Right renal cortex interstitium (tissue), 3 donors: ENCODE measurements at regions not wholly inside any gene's neighbourhood (a gene's known extent, or its start where the extent isn't known, plus 50 kb on each side); places are given as distances from the start of the nearest gene placed in this dataset.
"Not testable (repeated sequence)": the region's sequence is repeated elsewhere in the genome, so short reads cannot be mapped to it uniquely, and the experiment has no call there.

Experiments
- DNase-seq, 3 donors: peaks; one replicate each; pipeline ENCODE4 v3.0.0-alpha.2; 2013; ENCODE audit warnings: low read depth in 3 of 3, low spot score in 2 of 3

DNA sequence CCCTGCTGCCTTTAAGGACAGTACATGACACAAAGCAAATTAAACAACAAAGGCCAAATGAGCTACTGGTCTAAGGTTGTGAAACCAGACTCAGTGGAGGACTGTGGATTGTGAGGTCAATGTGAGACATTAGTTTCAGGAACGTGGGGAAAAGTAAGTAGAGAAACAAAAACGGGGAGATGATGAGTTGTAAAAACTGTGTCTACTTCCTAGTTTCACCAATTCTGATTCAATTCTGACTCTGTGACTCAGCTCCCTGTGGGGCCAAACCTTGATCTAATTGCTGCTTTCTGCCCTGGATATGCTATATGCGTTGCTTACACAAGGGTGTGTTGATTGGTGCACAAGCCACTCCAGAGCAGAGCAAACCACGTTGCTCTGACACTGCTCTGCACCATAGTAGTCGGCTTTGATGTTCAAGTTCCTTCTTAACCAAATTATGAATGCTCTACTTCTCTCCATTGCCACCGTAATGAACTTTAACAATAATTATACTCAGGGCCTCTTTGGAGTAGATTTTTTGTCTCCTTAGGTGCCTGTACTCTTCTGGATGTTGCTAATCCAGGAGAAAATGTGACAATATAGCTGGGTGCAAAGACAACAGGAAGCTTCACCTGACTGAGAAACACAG lies 1640.1 kb upstream of the CELF4 start:
- DNase-seq: no peak

DNA sequence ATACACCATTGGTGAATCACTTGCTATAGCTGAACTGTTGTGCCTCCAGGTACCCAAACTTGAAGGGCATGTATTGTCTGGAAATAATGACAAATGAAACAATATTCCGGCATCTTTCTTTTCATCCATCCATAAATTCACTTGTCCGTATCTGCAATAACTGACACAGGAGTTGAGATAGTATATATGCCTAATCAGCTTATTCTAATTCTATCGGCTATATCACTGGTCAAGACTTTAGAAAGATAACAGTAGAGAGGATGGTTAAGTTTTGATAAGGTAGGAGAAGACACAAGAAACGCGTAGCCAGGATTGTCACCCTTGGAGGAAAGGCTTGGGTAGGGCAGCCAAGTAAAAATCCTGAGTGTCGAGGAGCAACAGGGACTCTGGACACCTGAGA lies 1634.6 kb upstream of the CELF4 start:
- no peak for DNase-seq

DNA sequence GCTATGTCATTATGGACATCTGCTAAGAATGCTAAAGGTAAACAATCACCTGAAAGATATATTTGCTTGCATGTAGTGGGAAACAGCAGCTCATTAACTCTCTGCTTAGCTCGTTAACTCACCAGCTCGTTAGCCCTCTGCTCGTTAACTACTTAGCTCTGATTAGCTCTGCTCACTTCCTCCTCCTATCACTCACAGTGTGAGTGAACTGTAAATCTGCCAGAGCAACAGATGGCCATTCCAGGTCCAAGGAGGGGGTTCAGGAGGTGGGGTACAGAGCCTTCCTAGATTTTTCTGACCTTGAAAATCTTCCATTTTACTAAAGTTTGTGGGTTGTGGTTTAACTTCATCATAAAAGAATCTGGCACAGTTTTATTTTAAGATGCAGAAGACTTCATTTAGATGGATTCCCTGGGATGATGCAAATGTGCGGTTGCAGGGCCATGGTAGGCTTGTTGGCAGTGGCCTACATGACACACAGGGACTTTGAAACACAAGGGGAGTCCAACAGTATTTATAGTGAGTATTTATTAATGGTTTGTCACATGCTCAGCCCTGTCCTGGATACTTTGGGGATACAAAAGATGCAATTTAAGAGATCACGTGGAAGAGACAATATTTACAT lies 1633.7 kb upstream of the CELF4 start:
- DNase-seq: no peak

GRCh38 chr18:39198376-39198775 lies 1632.8 kb upstream of the CELF4 start:
- DNase-seq: no peak

DNA sequence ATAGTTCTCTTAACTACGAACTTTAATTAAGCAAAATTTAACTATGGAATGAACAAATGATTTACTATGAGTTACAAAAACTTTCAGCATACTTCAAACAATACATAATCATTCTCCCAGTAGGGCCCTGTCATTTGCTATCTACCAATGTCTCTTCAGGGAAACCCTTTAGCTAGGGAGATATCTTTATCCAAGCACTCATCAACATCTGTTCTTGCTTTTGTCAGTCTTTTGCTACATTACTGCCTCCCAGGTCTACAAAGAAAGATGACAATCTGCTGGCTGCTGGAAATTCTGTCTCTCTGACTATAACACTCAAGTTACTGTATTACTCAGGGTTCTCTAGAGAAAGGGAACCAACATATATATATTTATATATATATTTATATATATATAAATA lies 1626.3 kb upstream of the CELF4 start:
- DNase-seq: no peak

GRCh38 chr18:39191058-39191457 lies 1625.5 kb upstream of the CELF4 start:
- DNase-seq: no peak

DNA sequence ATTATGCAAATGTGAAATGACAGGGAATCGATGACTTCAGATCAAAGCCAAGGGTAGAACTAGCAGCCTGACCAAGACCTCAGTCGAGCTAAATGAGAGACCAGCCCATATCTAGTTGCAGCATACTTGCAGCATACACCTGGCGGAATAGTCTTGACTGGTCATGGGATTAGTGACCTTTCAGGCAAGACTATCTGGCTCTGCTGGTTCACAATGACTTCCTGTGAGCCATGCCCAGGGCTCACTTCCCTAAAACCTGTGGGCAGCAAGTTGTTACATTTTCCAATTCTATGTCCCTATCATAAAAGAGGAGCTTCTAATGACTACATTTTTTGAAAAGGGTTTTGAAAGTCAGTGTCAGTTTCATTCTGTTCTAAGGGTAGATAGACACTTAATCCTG lies 1624.9 kb upstream of the CELF4 start:
- DNase-seq: no peak

GRCh38 chr18:39188278-39188677 lies 1622.7 kb upstream of the CELF4 start:
- DNase-seq: no peak

GRCh38 chr18:39186008-39186407 lies 1620.4 kb upstream of the CELF4 start:
- DNase-seq: no peak

- DNase-seq: no peak
Measured at GRCh38 chr18:39184176-39184575, 1618.6 kb upstream of the CELF4 start.

DNA sequence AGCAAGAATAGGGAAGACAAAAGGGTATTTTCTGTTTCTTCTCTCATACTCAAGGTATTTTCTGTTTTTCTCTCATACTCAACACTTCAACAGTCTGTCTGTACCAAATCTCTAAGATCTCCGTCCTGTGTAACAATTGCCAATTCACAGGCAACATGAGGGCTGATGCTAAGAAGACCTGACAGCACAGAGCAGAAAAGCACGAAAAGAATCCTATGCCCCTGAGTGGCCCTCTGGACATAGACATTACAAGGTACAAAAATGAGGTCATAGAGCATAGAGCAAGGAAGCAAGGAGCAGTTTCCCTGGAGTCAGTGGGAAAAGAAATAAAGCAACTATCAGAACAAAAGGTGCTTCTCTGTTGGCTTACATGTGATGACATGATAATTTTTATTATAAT lies 1612.6 kb upstream of the CELF4 start:
- DNase-seq: no peak

- no peak for DNase-seq
Measured at GRCh38 chr18:39172695-39173421, 1607.3 kb upstream of the CELF4 start.

DNA sequence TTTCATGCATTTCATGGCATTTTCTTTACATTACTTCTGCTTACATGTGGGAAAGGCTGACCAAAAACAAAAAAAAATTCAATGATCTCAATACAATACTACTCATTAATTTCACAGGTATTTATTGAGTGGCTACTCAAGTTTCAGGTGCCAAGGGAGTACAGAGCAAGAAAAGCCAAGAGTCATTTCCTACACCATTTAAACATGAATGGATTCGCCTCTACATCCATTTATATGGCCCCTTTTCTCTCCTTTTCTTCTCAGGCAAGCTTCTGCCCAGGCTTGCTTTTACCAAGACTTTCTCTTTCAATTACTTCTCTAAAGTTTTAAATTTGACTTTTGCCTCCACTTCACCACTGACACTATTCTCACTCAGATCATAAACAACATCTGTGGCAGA lies 1603.1 kb upstream of the CELF4 start:
- no peak for DNase-seq

- no peak for DNase-seq
Measured at GRCh38 chr18:39167990-39168389, 1602.4 kb upstream of the CELF4 start.

DNA sequence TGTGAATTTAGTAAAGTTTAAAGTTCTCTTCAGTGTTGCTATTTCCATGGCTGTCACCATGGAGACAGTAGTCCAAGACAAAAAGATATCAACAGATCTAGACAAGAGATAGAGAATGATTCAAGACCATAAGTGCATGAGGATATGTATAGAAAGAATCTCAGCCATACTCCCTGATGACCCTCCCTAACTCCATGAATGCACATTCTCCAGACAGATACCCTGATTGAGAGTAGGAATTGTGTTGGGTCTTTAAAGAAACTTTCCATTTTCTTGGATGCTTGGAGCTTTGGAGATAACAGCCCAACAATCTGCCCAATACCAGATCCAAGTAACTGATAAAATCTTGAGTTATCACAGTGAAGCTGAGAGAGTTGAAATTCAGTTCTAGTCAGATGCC lies 1601.2 kb upstream of the CELF4 start:
- no peak for DNase-seq

GRCh38 chr18:39162013-39162827 lies 1596.6 kb upstream of the CELF4 start:
- no peak for DNase-seq

- DNase-seq: no peak
Measured at GRCh38 chr18:39149211-39149806, 1583.7 kb upstream of the CELF4 start.

GRCh38 chr18:39134255-39134654 lies 1568.7 kb upstream of the CELF4 start:
- DNase-seq: no peak

- not testable (repeated sequence) for DNase-seq
Measured at GRCh38 chr18:39127538-39127937, 1561.9 kb upstream of the CELF4 start.

GRCh38 chr18:39113790-39114189 lies 1548.2 kb upstream of the CELF4 start:
- peak in 1 of 3 donors; percentile 3 for DNase-seq

DNA sequence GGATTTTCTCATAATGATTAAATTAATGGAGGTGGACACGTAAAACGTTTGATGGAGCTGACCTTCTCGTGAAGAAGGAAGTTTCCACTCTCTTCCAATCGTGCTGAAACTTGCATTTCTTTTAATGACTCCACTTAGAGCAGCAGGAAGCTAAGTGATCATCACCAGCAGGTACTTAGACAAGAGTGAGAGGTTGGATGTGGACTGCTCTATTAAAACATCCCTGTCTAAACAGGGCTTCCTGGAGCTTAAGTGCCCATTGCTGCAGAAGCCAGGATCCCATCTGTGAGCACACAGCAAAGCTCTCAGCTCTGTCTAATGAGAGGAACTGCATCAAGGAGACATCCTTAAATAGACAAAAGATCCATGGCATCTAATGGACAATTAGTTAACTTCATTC lies 1539.5 kb upstream of the CELF4 start:
- no peak for DNase-seq
